ENCODE measurements at regions not wholly inside any gene's neighbourhood (a gene's known extent, or its start where the extent isn't known, plus 50 kb on each side); places are given as distances from the start of the nearest gene placed in this dataset.
A peak's percentile ranks its signal among the peaks of the same experiment; 100 is the strongest.

GRCh38 chr2:64859312-64860212 lies 129.6 kb upstream of the SLC1A4 start:
- peak; percentile 73 for DNase-seq

- no peak for DNase-seq
Observed at GRCh38 chr2:64860276-64860885, 128.8 kb upstream of the SLC1A4 start.

DNA sequence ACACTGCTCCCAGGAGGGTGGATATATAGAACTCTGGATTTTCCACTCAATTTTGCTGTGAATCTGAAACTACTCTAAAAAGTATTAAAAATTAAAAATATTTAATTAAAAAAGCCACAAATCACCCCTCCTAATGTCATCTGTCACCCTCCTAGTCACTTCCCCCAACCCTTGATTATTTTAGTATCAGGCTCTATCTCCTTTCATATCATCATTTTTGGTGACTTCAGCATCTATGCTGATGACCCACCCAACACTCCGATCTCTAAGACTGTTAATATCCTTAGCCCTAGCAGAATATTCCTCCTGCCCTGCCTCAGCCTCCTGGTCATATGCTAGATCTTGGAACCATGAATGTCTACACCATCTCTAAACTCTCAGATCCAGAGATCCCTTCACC lies 128.3 kb upstream of the SLC1A4 start:
- no peak for DNase-seq

- no peak for DNase-seq
Observed at GRCh38 chr2:64861452-64862397, 127.5 kb upstream of the SLC1A4 start.

GRCh38 chr2:64862623-64863022 lies 126.6 kb upstream of the SLC1A4 start:
- DNase-seq: no peak

GRCh38 chr2:64863097-64863820 lies 125.9 kb upstream of the SLC1A4 start:
- DNase-seq: no peak

GRCh38 chr2:64865073-64865830 lies 123.9 kb upstream of the SLC1A4 start:
- peak; percentile 69 for DNase-seq

DNA sequence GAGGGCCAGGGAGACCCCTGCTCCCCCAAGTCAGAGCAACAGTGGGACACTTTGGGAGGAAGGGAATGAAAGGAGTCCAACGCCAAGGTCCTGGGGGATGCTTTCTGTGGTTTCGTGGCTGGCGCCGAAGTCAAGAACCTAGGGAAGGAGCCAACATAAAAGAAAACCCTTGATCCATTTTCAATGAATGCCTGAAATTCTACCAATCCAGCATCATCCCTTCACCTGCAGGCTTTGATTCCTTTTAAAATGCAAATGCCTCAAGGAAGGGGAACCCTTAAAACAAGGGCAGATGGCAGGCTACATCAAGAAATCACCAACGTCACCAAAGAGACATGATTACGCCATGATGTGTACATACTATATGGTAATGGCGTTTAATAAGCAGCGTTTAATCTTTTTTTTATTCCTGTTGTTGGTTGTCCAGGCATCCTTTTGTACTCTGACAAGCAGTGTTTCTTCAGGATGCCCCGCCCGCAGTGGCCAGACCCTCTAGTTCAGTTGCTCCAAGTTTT lies 123.3 kb upstream of the SLC1A4 start:
- DNase-seq: no peak

GRCh38 chr2:64866797-64867196 lies 122.4 kb upstream of the SLC1A4 start:
- DNase-seq: no peak

- DNase-seq: no peak
Observed at GRCh38 chr2:64867253-64867996, 121.8 kb upstream of the SLC1A4 start.

DNA sequence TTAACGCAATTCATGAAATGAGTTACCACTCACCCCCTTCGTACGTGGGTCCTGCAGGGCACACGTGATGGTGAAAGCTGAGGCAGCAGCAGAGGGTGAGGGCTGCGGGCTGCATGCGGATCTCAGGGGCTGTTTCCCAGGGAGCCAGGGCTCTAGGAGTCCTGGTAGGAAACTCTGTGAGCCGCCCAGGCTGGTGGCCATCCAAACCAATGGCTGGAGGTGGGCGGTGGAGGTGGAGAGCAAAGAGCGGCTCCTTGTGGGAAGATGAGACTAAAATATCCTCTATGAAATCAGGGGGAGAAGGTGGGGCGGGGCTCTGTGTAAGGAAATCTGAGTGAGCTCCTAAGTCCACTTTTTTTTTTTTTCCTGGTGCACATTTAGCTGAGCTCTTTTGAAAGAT lies 120.1 kb upstream of the SLC1A4 start:
- DNase-seq: no peak

GRCh38 chr2:64873472-64873924 lies 115.7 kb upstream of the SLC1A4 start:
- DNase-seq: peak; percentile 58

GRCh38 chr2:64874593-64874992 lies 114.6 kb upstream of the SLC1A4 start:
- DNase-seq: no peak

DNA sequence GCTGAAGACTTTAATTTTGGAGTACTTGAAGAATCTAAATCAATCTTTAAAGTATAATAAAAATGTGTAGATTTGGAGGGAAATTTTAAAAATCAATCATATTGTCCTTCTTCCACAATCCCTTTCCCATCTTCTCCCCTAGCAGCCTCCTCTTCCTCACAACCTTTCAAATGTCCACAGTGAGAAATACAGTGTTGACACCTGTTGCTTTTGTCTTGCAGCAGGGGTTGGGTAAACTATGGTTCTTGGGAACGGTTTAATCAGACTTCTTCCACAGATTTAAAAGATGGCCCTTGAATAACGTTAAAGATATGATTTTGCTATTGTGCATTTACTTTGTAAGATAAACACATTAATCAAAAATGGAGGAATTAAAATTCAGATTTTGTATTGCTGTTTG lies 113.8 kb upstream of the SLC1A4 start:
- DNase-seq: peak; percentile 4

DNA sequence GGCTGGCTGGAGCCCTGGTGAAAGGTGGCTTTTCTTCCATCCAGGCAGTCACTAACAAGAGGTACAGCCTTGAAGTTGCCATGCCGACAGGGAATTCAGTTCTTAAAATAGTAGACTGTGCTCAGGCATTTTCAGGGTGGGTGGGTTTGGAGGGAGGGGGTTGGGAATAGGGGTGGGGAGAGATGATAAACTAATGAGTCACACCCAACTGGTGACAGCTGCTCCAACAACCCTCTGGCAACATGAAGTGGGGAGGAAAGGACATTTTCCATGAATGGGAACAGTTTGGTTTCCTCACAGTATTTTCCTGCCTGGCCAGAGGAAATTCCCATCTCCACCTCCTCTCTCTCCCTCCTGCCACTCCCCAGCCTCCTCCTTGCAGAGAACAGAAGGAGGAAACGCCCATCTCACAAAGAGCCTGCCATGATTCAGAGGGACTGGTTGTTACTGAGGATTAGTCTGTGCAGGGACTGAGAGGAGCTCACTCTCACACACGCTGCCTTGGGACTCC lies 113.0 kb upstream of the SLC1A4 start:
- peak; percentile 79 for DNase-seq

DNA sequence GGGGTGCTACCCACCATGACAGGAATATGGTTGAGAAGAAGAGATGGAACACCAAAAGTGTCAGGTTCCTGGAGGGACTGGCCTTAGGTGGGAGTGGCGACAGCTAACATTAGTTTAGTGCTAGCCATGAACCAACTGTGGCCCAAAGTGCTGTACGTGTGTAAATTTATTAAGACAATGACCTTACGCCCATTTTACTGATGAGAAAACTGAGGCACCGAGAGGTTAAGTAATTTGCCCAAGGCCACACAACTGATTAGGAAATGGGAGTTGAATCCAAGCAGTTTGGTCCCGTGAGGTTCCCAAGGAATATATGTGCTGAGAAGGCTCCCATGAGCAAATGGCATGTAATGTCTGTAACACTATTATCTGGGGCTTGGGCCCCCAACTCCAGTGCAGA lies 109.5 kb upstream of the SLC1A4 start:
- no peak for DNase-seq

DNA sequence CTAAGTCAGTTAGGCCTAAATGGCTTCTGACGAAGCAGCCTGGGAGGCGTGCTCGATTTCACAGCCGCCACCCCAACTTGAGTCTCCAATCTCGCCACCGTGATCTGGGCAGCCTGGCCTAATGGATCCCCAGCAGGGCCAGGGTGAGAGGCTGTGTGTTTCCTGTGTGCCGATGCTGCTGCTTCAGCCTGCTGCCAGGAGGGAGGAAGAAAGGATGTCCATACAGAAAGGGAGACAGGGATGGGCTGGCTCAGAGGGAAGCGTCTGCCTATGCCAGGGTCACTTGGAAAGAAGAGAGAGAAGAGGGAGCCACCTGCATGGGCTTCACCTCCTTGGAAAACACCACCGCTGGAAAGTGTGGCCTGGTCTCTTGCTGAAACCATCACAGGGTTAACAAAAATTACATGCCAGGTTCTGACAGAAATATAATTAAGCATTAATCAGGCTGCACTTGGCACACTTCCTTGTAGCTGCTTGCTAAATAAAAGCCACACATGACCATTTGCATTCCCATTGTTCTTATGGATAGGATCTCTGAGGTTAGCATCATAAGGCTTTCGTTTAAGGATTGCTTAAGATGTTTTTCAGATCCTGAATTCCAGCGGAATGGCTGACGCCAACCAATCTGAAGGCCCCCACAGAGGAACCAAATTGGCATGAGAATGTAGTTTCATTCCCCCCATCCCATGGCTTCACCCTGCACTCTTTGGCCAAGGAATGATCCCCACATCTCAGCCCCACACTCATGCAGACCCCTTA lies 108.8 kb upstream of the SLC1A4 start:
- peak; percentile 51 for DNase-seq

GRCh38 chr2:64881037-64881492 lies 108.1 kb upstream of the SLC1A4 start:
- no peak for DNase-seq

DNA sequence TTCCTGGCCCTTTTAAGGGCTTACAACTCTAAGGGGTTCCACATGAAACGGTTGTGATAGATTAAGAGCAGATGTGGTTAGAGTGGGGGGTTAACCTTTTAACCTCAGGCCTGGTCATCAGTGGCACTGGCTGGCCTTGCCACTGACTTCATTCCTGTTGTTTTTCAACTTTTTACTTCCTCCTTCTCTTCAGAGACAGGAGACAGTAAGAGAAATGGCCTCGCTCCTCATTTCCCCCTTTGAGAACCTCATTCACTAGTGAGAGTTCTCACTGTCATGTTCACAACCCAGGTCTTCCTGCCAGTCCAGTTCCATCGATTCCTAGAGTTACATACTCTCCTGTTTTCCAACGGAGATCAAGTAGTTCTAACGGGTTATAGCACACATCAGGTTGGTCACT lies 101.6 kb upstream of the SLC1A4 start:
- no peak for DNase-seq

Data from NCI-H69 (cell line).